Right atrium auricular region (tissue), 2 donors: ENCODE measurements at regions not wholly inside any gene's neighbourhood (a gene's known extent, or its start where the extent isn't known, plus 50 kb on each side); places are given as distances from the start of the nearest gene placed in this dataset.
"Not testable (repeated sequence)": the region's sequence is repeated elsewhere in the genome, so short reads cannot be mapped to it uniquely, and the experiment has no call there.

Experiments used
- DNase-seq: peaks from one replicate; pipeline ENCODE4 v3.0.0-alpha.2; 2019; ENCODE audit warnings: low spot score
- H3K27ac ChIP-seq, 2 donors: fragments of 200-600 bp; sonication (generic); 1 replicate in 1 of 2; 2 replicates in 1 of 2; pipeline ENCODE4 v1.5.1; 2016 to 2019
- H3K27me3 ChIP-seq, 2 donors: fragments of 200-600 bp; sonication (generic); one replicate each; pipeline versions ENCODE4 v1.5.1 to v1.6.0; 2017 to 2019
- H3K36me3 ChIP-seq: fragments of 200-600 bp; sonication (generic); one replicate; pipeline ENCODE4 v1.5.1; 2016
- H3K4me1 ChIP-seq, 2 donors: fragments of 200-600 bp; sonication (generic); one replicate each; pipeline versions ENCODE4 v1.5.1 to v1.6.0; 2017 to 2019
- H3K4me3 ChIP-seq, 2 donors: fragments of 200-600 bp; sonication (generic); 1 replicate in 1 of 2; 2 replicates in 1 of 2; pipeline ENCODE4 v1.5.1; 2017 to 2019; ENCODE audit warnings: mild to moderate bottlenecking in 1 of 2, moderate library complexity in 1 of 2
- H3K9me3 ChIP-seq, 2 donors: fragments of 200-600 bp; sonication (generic); one replicate each; pipeline ENCODE4 v1.5.1; 2019
- TF ChIP-seq, protein P1 (sequence below), 2 donors: fragments of 200-600 bp; sonication (generic); IDR thresholded peaks; one replicate each; pipeline ENCODE4 v1.5.1; 2019; ENCODE audit warnings: antibody characterized with exemption in 2 of 2

DNA sequence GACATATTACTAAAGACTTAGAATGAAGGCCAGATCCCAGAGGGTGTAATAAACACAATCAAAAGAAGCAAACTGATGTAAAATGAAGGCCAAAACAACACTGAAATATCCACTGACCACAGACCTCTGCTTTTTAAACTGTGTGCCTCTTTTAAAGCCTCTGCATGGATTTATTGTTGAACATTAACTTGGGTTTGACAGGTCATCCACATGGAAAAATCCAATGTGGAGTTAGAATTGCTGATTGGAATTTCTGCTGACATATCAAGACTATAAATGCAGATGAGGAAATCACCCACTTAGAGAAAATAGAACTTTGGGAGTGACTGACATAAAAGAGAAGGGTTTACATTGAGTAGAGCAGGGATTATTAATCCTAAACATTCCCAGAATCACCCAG is 853.9 kb upstream of the RAG2 start:
- Histone ChIP-seq H3K27me3 (no peaks in the 10 kb centered on the region), H3K4me3 (no peak overlapping the region), H3K36me3 (no peaks in the 10 kb centered on the region), H3K4me1 (no peaks in the 10 kb centered on the region), H3K9me3 (no peaks in the 10 kb centered on the region), H3K27ac (no peak overlapping the region)
- TF ChIP-seq, protein P1, sequence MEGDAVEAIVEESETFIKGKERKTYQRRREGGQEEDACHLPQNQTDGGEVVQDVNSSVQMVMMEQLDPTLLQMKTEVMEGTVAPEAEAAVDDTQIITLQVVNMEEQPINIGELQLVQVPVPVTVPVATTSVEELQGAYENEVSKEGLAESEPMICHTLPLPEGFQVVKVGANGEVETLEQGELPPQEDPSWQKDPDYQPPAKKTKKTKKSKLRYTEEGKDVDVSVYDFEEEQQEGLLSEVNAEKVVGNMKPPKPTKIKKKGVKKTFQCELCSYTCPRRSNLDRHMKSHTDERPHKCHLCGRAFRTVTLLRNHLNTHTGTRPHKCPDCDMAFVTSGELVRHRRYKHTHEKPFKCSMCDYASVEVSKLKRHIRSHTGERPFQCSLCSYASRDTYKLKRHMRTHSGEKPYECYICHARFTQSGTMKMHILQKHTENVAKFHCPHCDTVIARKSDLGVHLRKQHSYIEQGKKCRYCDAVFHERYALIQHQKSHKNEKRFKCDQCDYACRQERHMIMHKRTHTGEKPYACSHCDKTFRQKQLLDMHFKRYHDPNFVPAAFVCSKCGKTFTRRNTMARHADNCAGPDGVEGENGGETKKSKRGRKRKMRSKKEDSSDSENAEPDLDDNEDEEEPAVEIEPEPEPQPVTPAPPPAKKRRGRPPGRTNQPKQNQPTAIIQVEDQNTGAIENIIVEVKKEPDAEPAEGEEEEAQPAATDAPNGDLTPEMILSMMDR (IDR thresholded peaks at IDR 0.05): no peak
- DNase-seq: no peak

DNA sequence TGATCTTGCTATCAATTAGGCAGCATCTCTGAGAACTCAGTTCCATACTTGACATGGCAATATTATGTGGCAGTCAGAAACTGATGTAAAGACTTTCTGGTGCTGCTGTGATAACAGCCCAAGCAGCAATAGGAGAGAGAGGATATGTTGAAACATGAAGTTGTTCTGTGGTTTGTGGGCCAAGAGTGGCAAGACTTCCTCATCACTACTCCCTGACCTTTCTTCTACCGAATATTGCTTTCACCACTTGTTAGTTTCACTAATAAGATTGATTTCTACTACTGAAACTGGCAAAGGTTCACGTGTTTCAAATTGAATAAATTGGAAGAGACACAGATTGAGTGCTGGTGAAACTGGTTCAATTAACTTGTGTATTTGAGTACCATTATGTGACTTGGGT is 852.6 kb upstream of the RAG2 start:
- H3K27ac ChIP-seq: no peak overlapping the region
- no peaks in the 10 kb centered on the region for H3K4me1 ChIP-seq
- no peak overlapping the region for H3K4me3 ChIP-seq
- TF ChIP-seq, protein P1 (IDR thresholded peaks at IDR 0.05): no peak
- H3K27me3 ChIP-seq: no peaks in the 10 kb centered on the region
- no peak for DNase-seq
- no peaks in the 10 kb centered on the region for H3K36me3 ChIP-seq
- H3K9me3 ChIP-seq: no peaks in the 10 kb centered on the region

DNA sequence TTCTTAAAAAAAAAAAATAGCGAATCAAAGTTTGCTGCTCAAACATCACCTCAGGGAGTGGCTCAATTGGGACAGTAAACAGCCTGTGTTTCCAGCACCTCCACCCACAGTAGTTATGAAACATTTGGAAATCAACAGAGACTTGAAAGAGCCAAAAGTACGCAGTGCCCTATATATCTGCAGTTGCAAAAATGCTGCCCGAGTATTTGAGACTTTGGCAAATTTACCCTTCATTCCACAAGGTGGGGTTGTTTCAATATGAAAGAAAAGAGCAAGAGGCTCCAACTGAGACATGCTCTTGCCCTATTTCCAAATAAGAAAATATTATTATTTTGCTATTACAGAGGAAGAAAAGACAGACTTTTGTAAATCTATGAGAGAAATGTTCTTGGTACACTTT is 851.1 kb upstream of the RAG2 start:
- no peaks in the 10 kb centered on the region for H3K9me3 ChIP-seq
- H3K36me3 ChIP-seq: no peaks in the 10 kb centered on the region
- no peak for DNase-seq
- H3K4me1 ChIP-seq: no peaks in the 10 kb centered on the region
- H3K4me3 ChIP-seq: no peak overlapping the region
- TF ChIP-seq, protein P1 (IDR thresholded peaks at IDR 0.05): peak in 1 of 2 donors; percentile 23
- no peak overlapping the region for H3K27ac ChIP-seq
- H3K27me3 ChIP-seq: no peaks in the 10 kb centered on the region

DNA sequence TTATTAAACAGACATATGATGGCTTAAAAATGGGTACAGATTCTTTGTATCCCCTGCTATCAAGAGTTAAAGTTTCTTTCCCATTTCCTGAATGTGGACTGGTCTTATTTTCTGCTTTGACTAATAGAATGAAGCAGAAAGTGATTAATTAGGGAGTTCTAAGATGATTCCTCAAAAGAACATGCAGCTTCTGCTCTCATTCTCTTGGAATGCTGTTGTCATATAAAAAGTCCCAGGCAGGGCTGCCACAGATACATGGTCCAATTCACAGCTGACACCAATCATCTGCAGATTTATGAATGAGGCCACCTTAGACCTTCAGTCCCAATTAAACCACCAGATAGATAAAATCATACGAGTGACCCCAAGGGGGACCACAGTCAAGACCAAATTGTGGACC is 844.5 kb upstream of the RAG2 start:
- H3K9me3 ChIP-seq: no peaks in the 10 kb centered on the region
- no peaks in the 10 kb centered on the region for H3K36me3 ChIP-seq
- H3K4me1 ChIP-seq: no peaks in the 10 kb centered on the region
- no peak overlapping the region for H3K4me3 ChIP-seq
- H3K27ac ChIP-seq: no peak overlapping the region
- DNase-seq: no peak
- no peaks in the 10 kb centered on the region for H3K27me3 ChIP-seq
- TF ChIP-seq, protein P1 (IDR thresholded peaks at IDR 0.05): no peak

DNA sequence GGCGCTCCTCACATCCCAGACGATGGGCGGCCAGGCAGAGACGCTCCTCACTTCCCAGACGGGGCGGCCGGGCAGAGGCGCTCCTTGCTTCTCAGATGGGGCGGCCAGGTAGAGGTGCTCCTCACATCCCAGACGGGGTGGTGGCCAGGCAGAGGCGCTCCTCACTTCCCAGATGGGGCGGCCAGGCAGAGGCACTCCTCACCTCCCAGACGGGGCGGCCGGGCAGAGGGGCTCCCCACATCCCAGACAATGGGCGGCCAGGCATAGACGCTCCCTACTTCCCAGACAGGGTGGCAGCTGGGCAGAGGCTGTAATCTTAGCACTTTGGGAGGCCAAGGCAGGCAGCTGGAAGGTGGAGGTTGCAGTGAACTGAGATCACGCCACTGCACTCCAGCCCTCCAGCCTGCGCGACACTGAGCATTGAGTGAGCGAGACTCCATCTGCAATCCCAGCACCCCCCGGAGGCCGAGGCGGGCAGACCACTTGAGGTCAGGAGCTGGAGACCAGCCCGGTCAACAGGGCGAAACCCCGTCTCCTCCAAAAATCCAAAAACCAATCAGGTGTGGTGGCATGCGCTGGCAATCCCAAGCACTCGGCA is 833.7 kb upstream of the RAG2 start:
- H3K36me3 ChIP-seq, H3K27me3 ChIP-seq, H3K27ac ChIP-seq, H3K4me3 ChIP-seq, H3K9me3 ChIP-seq, DNase-seq, H3K4me1 ChIP-seq: not testable (repeated sequence)

DNA sequence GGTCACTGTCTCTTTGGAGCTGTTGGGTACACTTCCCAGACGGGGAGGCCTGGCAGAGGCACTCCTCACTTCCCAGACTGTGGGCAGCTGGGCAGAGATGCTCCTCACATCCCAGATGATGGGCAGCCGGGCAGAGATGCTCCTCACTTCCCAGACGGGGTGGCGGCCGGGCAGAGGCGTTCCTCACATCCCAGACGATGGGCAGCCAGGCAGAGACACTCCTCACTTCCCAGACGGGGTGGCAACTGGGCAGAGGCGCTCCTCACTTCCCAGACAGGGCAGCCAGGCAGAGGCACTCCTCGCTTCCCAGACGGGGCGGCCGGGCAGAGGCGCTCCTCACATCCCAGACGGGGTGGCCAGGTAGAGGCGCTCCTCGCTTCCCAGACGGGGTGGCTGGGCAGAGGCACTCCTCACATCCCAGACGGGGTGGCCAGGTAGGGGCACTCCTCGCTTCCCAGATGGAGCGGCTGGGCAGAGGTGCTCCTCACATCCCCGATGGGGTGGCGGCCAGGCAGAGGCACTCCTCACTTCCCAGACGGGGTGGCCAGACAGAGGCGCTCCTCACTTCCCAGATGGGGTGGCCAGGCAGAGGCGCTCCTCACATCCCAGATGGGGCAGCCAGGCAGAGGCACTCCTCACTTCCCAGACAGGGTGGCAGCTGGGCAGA is 833.1 kb upstream of the RAG2 start:
- H3K27me3 ChIP-seq, H3K27ac ChIP-seq, H3K36me3 ChIP-seq, H3K4me3 ChIP-seq, H3K4me1 ChIP-seq, DNase-seq, H3K9me3 ChIP-seq: not testable (repeated sequence)

DNA sequence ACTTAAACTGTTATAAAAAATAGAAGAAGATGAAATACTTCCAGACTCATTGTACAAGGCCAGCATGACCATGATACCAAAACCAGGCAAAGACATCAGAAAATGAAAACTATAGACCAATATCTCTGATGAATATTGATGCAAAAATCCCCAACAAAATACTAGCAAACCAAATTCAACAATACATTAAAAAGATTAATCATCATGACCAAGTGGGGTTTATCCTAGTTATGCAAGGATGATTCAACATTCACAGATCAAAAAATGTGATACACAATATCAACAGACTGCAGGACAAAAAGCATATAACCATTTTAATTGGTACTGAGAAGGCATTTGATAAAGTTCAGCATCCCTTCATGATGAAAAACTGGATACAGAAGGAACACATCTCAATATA is 824.5 kb upstream of the RAG2 start:
- H3K4me3 ChIP-seq: no peak overlapping the region

More for the DNA sequence above, 824.5 kb upstream of the RAG2 start:
- H3K4me1 ChIP-seq: no peaks in the 10 kb centered on the region
- H3K27ac ChIP-seq: no peak overlapping the region
- DNase-seq: no peak
- no peaks in the 10 kb centered on the region for H3K36me3 ChIP-seq
- TF ChIP-seq, protein P1 (IDR thresholded peaks at IDR 0.05): no peak
- no peaks in the 10 kb centered on the region for H3K27me3 ChIP-seq
- H3K9me3 ChIP-seq: no peaks in the 10 kb centered on the region
